ENCODE measurements at regions not wholly inside any gene's neighbourhood (a gene's known extent, or its start where the extent isn't known, plus 50 kb on each side); places are given as distances from the start of the nearest gene placed in this dataset.

GRCh38 chr5:2995667-2996066 is 244.2 kb upstream of the IRX2 start:
- TF ChIP-seq CTCF (IDR thresholded peaks at IDR 0.05), result no peak
- TF ChIP-seq POLR2A (IDR thresholded peaks at IDR 0.05), result no peak

Measured in breast epithelium (tissue), 3 donors.